Right hindlimb (tissue), 1 donor: ENCODE measurements at regions not wholly inside any gene's neighbourhood (a gene's known extent, or its start where the extent isn't known, plus 50 kb on each side); places are given as distances from the start of the nearest gene placed in this dataset.

Experiments used
- DNase-seq: peaks from one replicate; pipeline ENCODE4 v3.0.0-alpha.2; 2018

GRCh38 chr2:41736105-41736567, 311.7 kb upstream of the PKDCC start:
- no peak for DNase-seq

- DNase-seq = no peak
Measured at GRCh38 chr2:41736586-41736985, 311.2 kb upstream of the PKDCC start.

GRCh38 chr2:41737888-41738287, 309.9 kb upstream of the PKDCC start:
- DNase-seq = no peak

- no peak for DNase-seq
Measured at GRCh38 chr2:41741951-41742595, 305.7 kb upstream of the PKDCC start.

- no peak for DNase-seq
Measured at GRCh38 chr2:41743324-41743723, 304.5 kb upstream of the PKDCC start.

GRCh38 chr2:41750829-41751228, 297.0 kb upstream of the PKDCC start:
- DNase-seq = no peak

GRCh38 chr2:41759880-41760279, 287.9 kb upstream of the PKDCC start:
- DNase-seq = no peak

- no peak for DNase-seq
Measured at GRCh38 chr2:41763141-41763540, 284.7 kb upstream of the PKDCC start.

- DNase-seq = no peak
Measured at GRCh38 chr2:41764131-41764530, 283.7 kb upstream of the PKDCC start.

- DNase-seq = no peak
Measured at GRCh38 chr2:41764919-41765318, 282.9 kb upstream of the PKDCC start.

- no peak for DNase-seq
Measured at GRCh38 chr2:41768310-41768709, 279.5 kb upstream of the PKDCC start.

- no peak for DNase-seq
Measured at GRCh38 chr2:41771710-41772109, 276.1 kb upstream of the PKDCC start.

GRCh38 chr2:41772697-41773096, 275.1 kb upstream of the PKDCC start:
- DNase-seq = no peak

- no peak for DNase-seq
Measured at GRCh38 chr2:41774011-41774605, 273.7 kb upstream of the PKDCC start.

GRCh38 chr2:41775366-41776025, 272.3 kb upstream of the PKDCC start:
- peak; percentile 72 for DNase-seq

GRCh38 chr2:41779888-41780287, 267.9 kb upstream of the PKDCC start:
- DNase-seq = no peak

GRCh38 chr2:41782306-41783158, 265.3 kb upstream of the PKDCC start:
- DNase-seq = peak; percentile 54

- DNase-seq = no peak
Measured at GRCh38 chr2:41784496-41784895, 263.3 kb upstream of the PKDCC start.

GRCh38 chr2:41785251-41786022, 262.4 kb upstream of the PKDCC start:
- DNase-seq = no peak

GRCh38 chr2:41791523-41791922, 256.3 kb upstream of the PKDCC start:
- DNase-seq = peak; percentile 68

GRCh38 chr2:41803361-41803760, 244.5 kb upstream of the PKDCC start:
- no peak for DNase-seq

GRCh38 chr2:41806286-41806685, 241.5 kb upstream of the PKDCC start:
- no peak for DNase-seq

GRCh38 chr2:41821167-41821566, 226.7 kb upstream of the PKDCC start:
- DNase-seq = no peak
